DOHH2 (cell line): ENCODE measurements at regions not wholly inside any gene's neighbourhood (a gene's known extent, or its start where the extent isn't known, plus 50 kb on each side); places are given as distances from the start of the nearest gene placed in this dataset.

Source experiments
- CTCF ChIP-seq: fragments of 200-600 bp; sonication (generic); IDR thresholded peaks from one replicate; pipeline ENCODE4 v1.5.1; 2014; ENCODE audit warnings: antibody characterized with exemption, mild to moderate bottlenecking, low read depth, low read length; ENCODE audit not compliant: poor library complexity, severe bottlenecking
- EZH2phosphoT487 ChIP-seq: fragments of 200-600 bp; sonication (generic); IDR thresholded peaks from 2 replicates; pipeline ENCODE4 v1.6.1; 2017; ENCODE audit warnings: borderline replicate concordance, mild to moderate bottlenecking, antibody characterized with exemption, low read length, moderate library complexity, mixed read lengths

- TF ChIP-seq CTCF (no peak), EZH2phosphoT487 (no peak)
These were observed 384.5 kb upstream of the CDH4 start for GRCh38 chr20:60867589-60867988.
